ENCODE measurements at regions not wholly inside any gene's neighbourhood (a gene's known extent, or its start where the extent isn't known, plus 50 kb on each side); places are given as distances from the start of the nearest gene placed in this dataset.
A peak's percentile ranks its signal among the peaks of the same experiment; 100 is the strongest.

- Histone ChIP-seq H3K9me3 (ENCODE audit: low read depth) (no peaks in the 10 kb centered on the region), H3F3A (ENCODE audit: insufficient read depth) (no peaks in the 10 kb centered on the region), H3K27ac (no peak overlapping the region), H3K27me3 (replicated peaks; ENCODE audit: insufficient read depth) (peaks cover 5% of the 10 kb centered on the region; the same call in 1 of the 2 replicates), H3K4me1 (ENCODE audit: insufficient read depth) (peaks cover 11% of the 10 kb centered on the region), H3K36me3 (ENCODE audit: low read depth) (no peaks in the 10 kb centered on the region), H3K79me2 (ENCODE audit: insufficient read depth) (no peaks in the 10 kb centered on the region), H2AFZ (no peak overlapping the region), H3K4me2 (ENCODE audit: unreplicated experiment) (no peak overlapping the region), H4K20me1 (ENCODE audit: insufficient read depth) (no peaks in the 10 kb centered on the region), H3K9ac (no peak overlapping the region), H3K9me2 (ENCODE audit: insufficient read depth) (no peaks in the 10 kb centered on the region), H3K4me3 (no peak overlapping the region)
- no peak for DNase-seq
- in situ Hi-C loops (cut with MboI), result no loop called here
- no peak for TF ChIP-seq EZH2 (IDR thresholded peaks at IDR 0.05; ENCODE audit: insufficient read depth, poor library complexity, severe bottlenecking)
- no peak for TF ChIP-seq EZH2phosphoT487 (IDR thresholded peaks at IDR 0.05; ENCODE audit: insufficient read depth, low read depth)
- WGBS, 2 experiments (ENCODE audit: low coverage in 1 of 2, low lambda C conversion rate in 2 of 2, missing lambda C conversion rate in 2 of 2), result 71 to 74% methylated on average over 16 of the region's 16 CpGs
Measured at GRCh38 chr4:151860561-151861093, 99.8 kb upstream of the GATB start.

- Histone ChIP-seq H3K9ac (no peak overlapping the region), H3K9me3 (ENCODE audit: low read depth) (no peaks in the 10 kb centered on the region), H3K4me2 (ENCODE audit: unreplicated experiment) (no peak overlapping the region), H3K36me3 (ENCODE audit: low read depth) (no peaks in the 10 kb centered on the region), H3K4me1 (ENCODE audit: insufficient read depth) (peaks cover 11% of the 10 kb centered on the region), H3K27me3 (replicated peaks; ENCODE audit: insufficient read depth) (no peaks in the 10 kb centered on the region), H3K9me2 (ENCODE audit: insufficient read depth) (no peaks in the 10 kb centered on the region), H3K4me3 (no peak overlapping the region), H3K27ac (no peak overlapping the region), H4K20me1 (ENCODE audit: insufficient read depth) (no peaks in the 10 kb centered on the region), H3F3A (ENCODE audit: insufficient read depth) (no peaks in the 10 kb centered on the region), H3K79me2 (ENCODE audit: insufficient read depth) (no peaks in the 10 kb centered on the region), H2AFZ (no peak overlapping the region)
- in situ Hi-C loops (cut with MboI), result no loop called here
- 76 to 86% methylated on average over 3 of the region's 3 CpGs for WGBS, 2 experiments (ENCODE audit: low coverage in 1 of 2, low lambda C conversion rate in 2 of 2, missing lambda C conversion rate in 2 of 2)
- no peak for TF ChIP-seq EZH2 (IDR thresholded peaks at IDR 0.05; ENCODE audit: insufficient read depth, poor library complexity, severe bottlenecking)
- TF ChIP-seq EZH2phosphoT487 (IDR thresholded peaks at IDR 0.05; ENCODE audit: insufficient read depth, low read depth), result no peak
- no peak for DNase-seq
Measured at GRCh38 chr4:151859641-151860040, 98.8 kb upstream of the GATB start.

- Histone ChIP-seq H3K79me2 (ENCODE audit: insufficient read depth) (no peaks in the 10 kb centered on the region), H3K27ac (no peak overlapping the region), H2AFZ (no peak overlapping the region), H3K9me2 (ENCODE audit: insufficient read depth) (no peaks in the 10 kb centered on the region), H3K4me3 (no peak overlapping the region), H4K20me1 (ENCODE audit: insufficient read depth) (no peaks in the 10 kb centered on the region), H3K27me3 (replicated peaks; ENCODE audit: insufficient read depth) (no peaks in the 10 kb centered on the region), H3F3A (ENCODE audit: insufficient read depth) (no peaks in the 10 kb centered on the region), H3K4me2 (ENCODE audit: unreplicated experiment) (no peak overlapping the region), H3K36me3 (ENCODE audit: low read depth) (no peaks in the 10 kb centered on the region), H3K4me1 (ENCODE audit: insufficient read depth) (peaks cover 11% of the 10 kb centered on the region), H3K9ac (no peak overlapping the region), H3K9me3 (ENCODE audit: low read depth) (no peaks in the 10 kb centered on the region)
- peak; percentile 26 for DNase-seq
- whole genome bisulfite sequencing, 2 experiments (ENCODE audit: low coverage in 1 of 2, low lambda C conversion rate in 2 of 2, missing lambda C conversion rate in 2 of 2), result 80 to 82% methylated on average over 4 of the region's 4 CpGs
- in situ Hi-C loops (cut with MboI), result no loop called here
- no peak for TF ChIP-seq EZH2 (IDR thresholded peaks at IDR 0.05; ENCODE audit: insufficient read depth, poor library complexity, severe bottlenecking)
- no peak for TF ChIP-seq EZH2phosphoT487 (IDR thresholded peaks at IDR 0.05; ENCODE audit: insufficient read depth, low read depth)
Measured at GRCh38 chr4:151858356-151858755, 97.5 kb upstream of the GATB start.

GRCh38 chr4:151857368-151857767 is 96.6 kb upstream of the GATB start:
- no peak overlapping the region for H3K27ac ChIP-seq
- H3K4me2 ChIP-seq (ENCODE audit: unreplicated experiment), result no peak overlapping the region
- no peaks in the 10 kb centered on the region for H3K79me2 ChIP-seq (ENCODE audit: insufficient read depth)
- H3K27me3 ChIP-seq (replicated peaks; ENCODE audit: insufficient read depth), result no peaks in the 10 kb centered on the region
- H3K9me3 ChIP-seq (ENCODE audit: low read depth), result no peaks in the 10 kb centered on the region
- no peak overlapping the region for H3K4me3 ChIP-seq
- no peak overlapping the region for H3K9ac ChIP-seq
- no peaks in the 10 kb centered on the region for H4K20me1 ChIP-seq (ENCODE audit: insufficient read depth)
- H3K9me2 ChIP-seq (ENCODE audit: insufficient read depth), result no peaks in the 10 kb centered on the region
- H2AFZ ChIP-seq, result no peak overlapping the region
- WGBS, 2 experiments (ENCODE audit: low coverage in 1 of 2, low lambda C conversion rate in 2 of 2, missing lambda C conversion rate in 2 of 2), result 74 to 80% methylated on average over 4 of the region's 4 CpGs
- no peak for DNase-seq
- TF ChIP-seq EZH2 (IDR thresholded peaks at IDR 0.05; ENCODE audit: insufficient read depth, poor library complexity, severe bottlenecking) (no peak), EZH2phosphoT487 (IDR thresholded peaks at IDR 0.05; ENCODE audit: insufficient read depth, low read depth) (no peak)
- peaks cover 11% of the 10 kb centered on the region for H3K4me1 ChIP-seq (ENCODE audit: insufficient read depth)
- in situ Hi-C loops (cut with MboI), result no loop called here
- no peaks in the 10 kb centered on the region for H3K36me3 ChIP-seq (ENCODE audit: low read depth)
- no peaks in the 10 kb centered on the region for H3F3A ChIP-seq (ENCODE audit: insufficient read depth)

GRCh38 chr4:151855747-151856146 is 94.9 kb upstream of the GATB start:
- H3K79me2 ChIP-seq (ENCODE audit: insufficient read depth), result no peaks in the 10 kb centered on the region
- H3K4me2 ChIP-seq (ENCODE audit: unreplicated experiment), result no peak overlapping the region
- no peak overlapping the region for H3K4me3 ChIP-seq
- H3K9ac ChIP-seq, result no peak overlapping the region
- H3K36me3 ChIP-seq (ENCODE audit: low read depth), result no peaks in the 10 kb centered on the region
- WGBS, 2 experiments (ENCODE audit: low coverage in 1 of 2, low lambda C conversion rate in 2 of 2, missing lambda C conversion rate in 2 of 2), result 42 to 43% methylated on average over 1 of the region's 1 CpG
- no peak for TF ChIP-seq EZH2phosphoT487 (IDR thresholded peaks at IDR 0.05; ENCODE audit: insufficient read depth, low read depth)
- H3K27ac ChIP-seq, result no peak overlapping the region
- H3F3A ChIP-seq (ENCODE audit: insufficient read depth), result peaks cover 5% of the 10 kb centered on the region; the same call in 1 of the 2 replicates
- in situ Hi-C loops (cut with MboI), result no loop called here
- no peak for DNase-seq
- no peaks in the 10 kb centered on the region for H3K9me2 ChIP-seq (ENCODE audit: insufficient read depth)
- no peaks in the 10 kb centered on the region for H4K20me1 ChIP-seq (ENCODE audit: insufficient read depth)
- H3K4me1 ChIP-seq (ENCODE audit: insufficient read depth), result peaks cover 20% of the 10 kb centered on the region
- no peak overlapping the region for H2AFZ ChIP-seq
- no peaks in the 10 kb centered on the region for H3K27me3 ChIP-seq (replicated peaks; ENCODE audit: insufficient read depth)
- H3K9me3 ChIP-seq (ENCODE audit: low read depth), result no peaks in the 10 kb centered on the region

Measured in GM23248 (cell line).